ENCODE measurements at regions not wholly inside any gene's neighbourhood (a gene's known extent, or its start where the extent isn't known, plus 50 kb on each side); places are given as distances from the start of the nearest gene placed in this dataset.
A peak's percentile ranks its signal among the peaks of the same experiment; 100 is the strongest.

DNA sequence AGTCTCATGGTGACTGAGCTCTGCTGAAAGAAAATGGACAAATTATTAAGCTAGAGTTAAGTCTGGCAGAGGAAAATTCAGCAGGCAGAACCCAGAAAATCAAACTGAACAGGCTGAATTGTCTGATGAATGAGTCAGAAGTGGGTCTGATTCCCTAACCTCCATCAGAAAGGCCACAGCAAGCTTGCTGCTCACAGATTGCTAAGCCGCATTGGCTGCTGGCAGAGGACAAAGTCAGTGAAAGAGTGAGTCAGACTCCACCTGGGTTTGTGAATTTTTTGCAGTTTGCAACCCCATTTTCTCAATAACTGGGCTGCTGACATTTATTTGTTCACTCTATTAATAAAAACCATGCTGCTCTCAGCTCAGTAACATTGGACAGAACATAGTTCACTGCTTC is 191.3 kb downstream of the EPM2A start:
- H3K36me3 ChIP-seq (ENCODE audit: insufficient read depth, low read length) = no peaks in the 10 kb centered on the region
- DNase-seq (ENCODE audit: low read depth, low spot score) = no peak
- no peak overlapping the region for H3K9ac ChIP-seq (ENCODE audit: insufficient read length)
- no peaks in the 10 kb centered on the region for H3K9me3 ChIP-seq (ENCODE audit: low read depth, low read length)
- TF ChIP-seq FOXP2 (optimal IDR thresholded peaks at IDR 0.05; ENCODE audit: control extremely low read depth, extremely low read length, insufficient read depth) (no peak), EZH2 (IDR thresholded peaks at IDR 0.05) (no peak), POLR2AphosphoS5 (IDR thresholded peaks at IDR 0.05; ENCODE audit: borderline replicate concordance, low read depth, low read length) (no peak)
- H3K27ac ChIP-seq = no peak overlapping the region
- no peak overlapping the region for H3K4me3 ChIP-seq

DNA sequence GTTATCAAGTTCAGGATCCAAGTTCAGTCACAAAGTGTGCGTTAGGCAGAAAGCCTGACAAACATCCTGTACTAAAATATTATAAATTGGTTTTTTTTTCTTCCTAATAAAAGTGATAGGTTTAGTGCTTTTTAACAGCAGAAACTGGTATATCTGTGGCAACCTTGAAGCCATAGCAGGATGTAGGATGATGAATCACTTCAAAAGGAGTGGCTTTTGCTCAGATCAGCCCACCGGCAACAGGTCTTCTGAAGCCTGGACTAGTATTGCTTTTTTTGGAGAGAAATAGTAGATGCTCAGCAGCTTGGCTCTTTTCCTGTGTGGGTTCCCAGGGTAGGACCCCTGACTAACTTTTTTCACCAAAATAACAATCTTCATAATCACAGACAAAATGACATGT is 190.8 kb downstream of the EPM2A start:
- TF ChIP-seq FOXP2 (optimal IDR thresholded peaks at IDR 0.05; ENCODE audit: control extremely low read depth, extremely low read length, insufficient read depth) (no peak), EZH2 (IDR thresholded peaks at IDR 0.05) (no peak), POLR2AphosphoS5 (IDR thresholded peaks at IDR 0.05; ENCODE audit: borderline replicate concordance, low read depth, low read length) (no peak)
- Histone ChIP-seq H3K36me3 (ENCODE audit: insufficient read depth, low read length) (no peaks in the 10 kb centered on the region), H3K9ac (ENCODE audit: insufficient read length) (no peak overlapping the region), H3K9me3 (ENCODE audit: low read depth, low read length) (no peaks in the 10 kb centered on the region), H3K27ac (no peak overlapping the region), H3K4me3 (no peak overlapping the region)
- no peak for DNase-seq (ENCODE audit: low read depth, low spot score)

DNA sequence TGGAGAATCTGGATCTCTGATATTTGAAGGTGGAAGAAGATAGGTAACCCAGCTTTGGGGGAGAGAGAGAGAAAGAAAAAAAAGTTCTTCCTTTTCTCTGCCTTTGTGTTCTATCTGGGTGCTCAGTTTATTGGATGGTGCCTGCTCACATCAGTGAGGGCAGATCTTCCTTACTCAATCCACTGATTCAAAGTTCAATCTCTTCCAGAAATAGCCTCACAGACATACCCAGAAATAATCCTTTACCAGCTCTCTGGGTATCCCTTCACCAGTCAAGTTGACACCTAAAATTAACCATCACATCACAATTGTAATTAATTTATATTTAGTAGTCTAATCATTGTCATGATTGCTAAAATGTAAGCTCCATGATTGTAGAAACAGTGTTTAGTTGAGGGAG is 189.1 kb downstream of the EPM2A start:
- H3K9ac ChIP-seq (ENCODE audit: insufficient read length) = no peak overlapping the region
- no peaks in the 10 kb centered on the region for H3K36me3 ChIP-seq (ENCODE audit: insufficient read depth, low read length)
- DNase-seq (ENCODE audit: low read depth, low spot score) = no peak
- H3K4me3 ChIP-seq = no peak overlapping the region
- H3K27ac ChIP-seq = no peak overlapping the region
- no peaks in the 10 kb centered on the region for H3K9me3 ChIP-seq (ENCODE audit: low read depth, low read length)
- TF ChIP-seq POLR2AphosphoS5 (IDR thresholded peaks at IDR 0.05; ENCODE audit: borderline replicate concordance, low read depth, low read length) = no peak

DNA sequence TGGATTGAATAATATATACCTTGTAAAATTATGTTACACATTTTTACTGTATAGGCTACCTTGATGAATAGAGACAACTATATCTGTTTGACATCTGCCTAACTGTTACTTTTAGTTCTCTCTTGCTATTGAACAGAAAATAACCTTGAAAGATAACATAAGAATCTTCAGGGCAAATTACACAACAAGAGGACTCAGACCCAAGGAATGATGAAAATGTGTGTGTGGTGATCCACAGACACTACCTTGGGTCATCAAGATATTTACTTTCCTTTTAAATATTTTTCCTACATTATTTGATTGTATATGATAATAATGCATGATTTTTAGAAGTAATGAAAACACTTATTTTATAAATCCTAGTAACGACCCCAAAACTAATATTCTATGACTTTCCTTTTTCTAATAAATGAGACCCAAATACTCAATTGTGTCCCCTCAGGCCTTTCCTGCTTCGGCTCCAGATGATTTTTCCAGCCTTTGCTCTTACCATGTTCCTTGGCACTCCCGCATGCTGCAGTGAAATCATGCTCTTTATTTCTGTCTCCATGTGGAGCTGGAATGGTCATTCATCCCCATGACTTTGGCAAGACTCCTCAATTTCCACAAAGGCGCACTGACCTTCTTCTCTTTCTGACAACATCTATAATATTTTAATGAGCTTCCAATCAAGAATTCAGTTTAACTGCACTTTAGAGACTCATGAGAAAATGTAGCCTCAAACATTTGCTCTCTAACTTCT is 187.6 kb downstream of the EPM2A start:
- Histone ChIP-seq H3K9me3 (ENCODE audit: low read depth, low read length) (peaks cover 3% of the 10 kb centered on the region; the same call in 1 of the 2 replicates), H3K27ac (peak overlapping the region; percentile 58; the same call in 1 of the 2 replicates), H3K4me3 (0 out of 2 replicates have a peak overlapping the region, but pooled peaks have one; percentile 10), H3K9ac (ENCODE audit: insufficient read length) (no peak overlapping the region), H3K36me3 (ENCODE audit: insufficient read depth, low read length) (no peaks in the 10 kb centered on the region)
- DNase-seq (ENCODE audit: low read depth, low spot score) = no peak
- TF ChIP-seq POLR2AphosphoS5 (IDR thresholded peaks at IDR 0.05; ENCODE audit: borderline replicate concordance, low read depth, low read length) = no peak
- TF ChIP-seq FOXP2 (optimal IDR thresholded peaks at IDR 0.05; ENCODE audit: control extremely low read depth, extremely low read length, insufficient read depth) = no peak
- TF ChIP-seq EZH2 (IDR thresholded peaks at IDR 0.05) = no peak

DNA sequence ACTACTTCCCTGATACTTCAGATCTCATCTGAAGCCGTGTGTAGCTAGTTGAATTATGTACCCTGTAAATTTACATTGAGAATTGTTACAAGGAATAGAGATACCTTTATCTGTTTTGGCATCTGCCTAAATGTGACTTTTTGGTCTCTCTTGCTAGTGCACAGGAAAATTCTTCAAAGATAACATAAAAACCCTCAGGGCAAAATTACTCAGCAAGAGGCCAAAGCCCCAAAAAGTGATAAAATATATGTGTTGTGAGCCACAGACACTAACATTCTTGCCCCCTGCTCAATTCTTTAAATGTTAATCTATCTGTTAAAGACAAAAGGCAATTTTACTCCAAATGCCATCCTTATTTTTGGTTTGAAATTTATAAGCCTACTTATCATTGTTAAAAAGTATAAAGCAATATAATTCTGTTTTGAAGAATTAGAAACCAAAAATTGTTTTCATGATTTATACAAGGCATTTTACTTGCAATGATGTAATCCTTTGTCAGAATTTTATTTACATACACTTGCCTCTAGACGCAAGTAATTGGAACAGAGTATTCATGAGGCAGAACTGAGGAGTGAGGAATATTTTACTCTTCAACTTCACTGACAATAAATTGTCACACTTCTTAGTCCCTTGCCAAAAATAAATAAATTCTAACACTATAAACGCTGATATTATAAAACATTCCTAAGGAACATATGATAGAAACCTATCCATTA is 186.2 kb downstream of the EPM2A start:
- peak; percentile 58 for DNase-seq (ENCODE audit: low read depth, low spot score)
- Histone ChIP-seq H3K4me3 (peak overlapping the region; percentile 45), H3K36me3 (ENCODE audit: insufficient read depth, low read length) (no peaks in the 10 kb centered on the region), H3K27ac (peak overlapping the region; percentile 89), H3K9me3 (ENCODE audit: low read depth, low read length) (peaks cover 3% of the 10 kb centered on the region; the same call in 1 of the 2 replicates), H3K9ac (ENCODE audit: insufficient read length) (peak overlapping the region; percentile 64)
- TF ChIP-seq FOXP2 (optimal IDR thresholded peaks at IDR 0.05; ENCODE audit: control extremely low read depth, extremely low read length, insufficient read depth) = no peak
- no peak for TF ChIP-seq POLR2AphosphoS5 (IDR thresholded peaks at IDR 0.05; ENCODE audit: borderline replicate concordance, low read depth, low read length)
- no peak for TF ChIP-seq EZH2 (IDR thresholded peaks at IDR 0.05)

DNA sequence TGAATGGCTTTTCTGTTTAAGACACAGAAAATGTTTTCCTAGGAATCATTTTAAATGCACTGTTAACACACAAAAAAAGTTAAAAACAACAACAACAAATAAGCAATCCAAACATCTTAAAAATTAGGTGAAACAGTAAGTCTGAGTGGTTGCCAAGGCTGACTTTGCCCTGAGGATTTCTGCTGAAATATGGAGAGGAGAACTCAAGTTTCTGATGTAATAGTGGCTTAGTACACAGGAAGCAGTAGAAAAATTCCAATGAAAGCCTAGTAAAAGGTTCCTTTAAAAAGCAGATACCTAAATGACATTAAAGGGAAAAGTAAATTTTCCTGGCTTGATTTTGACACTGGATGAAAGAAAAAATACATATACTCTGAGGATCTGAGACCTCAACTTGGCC is 184.2 kb downstream of the EPM2A start:
- peak; percentile 51 for DNase-seq (ENCODE audit: low read depth, low spot score)
- TF ChIP-seq FOXP2 (optimal IDR thresholded peaks at IDR 0.05; ENCODE audit: control extremely low read depth, extremely low read length, insufficient read depth) = no peak
- Histone ChIP-seq H3K9me3 (ENCODE audit: low read depth, low read length) (peaks cover 3% of the 10 kb centered on the region; the same call in 1 of the 2 replicates), H3K4me3 (no peak overlapping the region), H3K9ac (ENCODE audit: insufficient read length) (peak overlapping the region; percentile 27), H3K36me3 (ENCODE audit: insufficient read depth, low read length) (no peaks in the 10 kb centered on the region), H3K27ac (peak overlapping the region; percentile 49; the same call in 1 of the 2 replicates)

DNA sequence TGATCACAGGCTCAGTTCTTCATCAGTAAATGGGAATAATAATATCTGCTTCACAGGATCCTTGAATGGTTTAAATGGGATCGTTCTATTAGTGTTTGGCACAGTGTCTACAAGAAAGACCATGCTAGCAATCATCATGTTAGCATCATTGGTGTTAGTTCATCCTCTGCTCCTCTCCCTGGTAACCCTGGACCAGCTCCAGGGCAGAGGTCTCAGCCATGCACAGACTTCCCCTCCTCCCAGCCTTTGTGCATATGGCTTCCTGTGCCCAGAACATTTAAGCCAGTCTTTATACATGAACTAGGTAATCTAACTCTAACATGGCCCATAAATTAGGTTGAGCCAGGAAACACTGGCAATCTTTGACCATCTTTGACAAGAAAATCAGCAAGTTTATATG is 180.2 kb downstream of the EPM2A start:
- H3K27ac ChIP-seq = no peak overlapping the region
- no peak for TF ChIP-seq POLR2AphosphoS5 (IDR thresholded peaks at IDR 0.05; ENCODE audit: borderline replicate concordance, low read depth, low read length)
- TF ChIP-seq FOXP2 (optimal IDR thresholded peaks at IDR 0.05; ENCODE audit: control extremely low read depth, extremely low read length, insufficient read depth) = no peak
- TF ChIP-seq EZH2 (IDR thresholded peaks at IDR 0.05) = no peak
- no peak for DNase-seq (ENCODE audit: low read depth, low spot score)
- H3K4me3 ChIP-seq = no peak overlapping the region
- H3K9ac ChIP-seq (ENCODE audit: insufficient read length) = no peak overlapping the region
- H3K9me3 ChIP-seq (ENCODE audit: low read depth, low read length) = peaks cover 3% of the 10 kb centered on the region; the same call in 1 of the 2 replicates
- H3K36me3 ChIP-seq (ENCODE audit: insufficient read depth, low read length) = no peaks in the 10 kb centered on the region

DNA sequence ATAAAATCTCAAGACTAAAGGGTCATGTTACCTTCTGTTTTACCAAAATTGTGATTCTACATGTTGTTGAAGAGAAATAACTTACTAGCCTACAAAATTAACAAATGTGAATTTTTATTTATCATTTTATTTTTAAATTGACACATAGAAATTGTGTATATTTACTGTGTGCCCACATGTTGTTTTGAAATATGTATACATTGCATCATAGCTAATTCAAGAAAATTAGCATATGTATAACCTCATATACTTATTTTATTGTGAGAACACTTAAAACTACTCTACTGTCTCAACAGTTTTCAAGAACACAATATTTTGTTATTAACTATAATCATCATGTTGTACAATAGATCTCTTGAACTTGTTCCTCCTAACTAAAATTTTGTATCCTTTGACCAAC is 177.8 kb downstream of the EPM2A start:
- H3K4me3 ChIP-seq = no peak overlapping the region
- no peak overlapping the region for H3K9ac ChIP-seq (ENCODE audit: insufficient read length)
- TF ChIP-seq FOXP2 (optimal IDR thresholded peaks at IDR 0.05; ENCODE audit: control extremely low read depth, extremely low read length, insufficient read depth) (no peak), POLR2AphosphoS5 (IDR thresholded peaks at IDR 0.05; ENCODE audit: borderline replicate concordance, low read depth, low read length) (no peak), EZH2 (IDR thresholded peaks at IDR 0.05) (no peak)
- H3K9me3 ChIP-seq (ENCODE audit: low read depth, low read length) = peaks cover 1% of the 10 kb centered on the region; the same call in 1 of the 2 replicates
- H3K27ac ChIP-seq = no peak overlapping the region
- DNase-seq (ENCODE audit: low read depth, low spot score) = no peak
- no peaks in the 10 kb centered on the region for H3K36me3 ChIP-seq (ENCODE audit: insufficient read depth, low read length)

All from SK-N-MC (cell line).